Nephron progenitor cell (in vitro differentiated cells): ENCODE measurements at regions not wholly inside any gene's neighbourhood (a gene's known extent, or its start where the extent isn't known, plus 50 kb on each side); places are given as distances from the start of the nearest gene placed in this dataset.

Experiments
- DNase-seq: peaks from one replicate; pipeline ENCODE4 v3.0.0; 2021
- H3K27ac Mint-ChIP-seq: 2 replicates; pipeline ENCODE4 v1.8.0; 2021; ENCODE audit warnings: mild to moderate bottlenecking, moderate library complexity, mixed read lengths
- H3K27me3 Mint-ChIP-seq: 2 replicates; pipeline ENCODE4 v1.8.0; 2021; ENCODE audit warnings: mild to moderate bottlenecking, low read depth, mixed read lengths; ENCODE audit not compliant: poor library complexity
- H3K36me3 Mint-ChIP-seq: 2 replicates; pipeline ENCODE4 v1.8.0; 2021; ENCODE audit warnings: low read depth, mixed read lengths
- H3K4me1 Mint-ChIP-seq: 2 replicates; pipeline ENCODE4 v1.8.0; 2021; ENCODE audit warnings: mixed read lengths
- H3K4me3 Mint-ChIP-seq: 2 replicates; pipeline ENCODE4 v1.8.0; 2021; ENCODE audit warnings: mild to moderate bottlenecking, moderate library complexity, mixed read lengths
- H3K9me3 Mint-ChIP-seq: 2 replicates; pipeline ENCODE4 v1.8.0; 2021; ENCODE audit warnings: mild to moderate bottlenecking, moderate library complexity, mixed read lengths
- TF ChIP-seq, protein P1 (sequence below): fragments of 200-600 bp; sonication (generic); IDR thresholded peaks from 2 replicates; pipeline ENCODE4 v1.5.0; 2021; ENCODE audit warnings: antibody characterized with exemption

DNA sequence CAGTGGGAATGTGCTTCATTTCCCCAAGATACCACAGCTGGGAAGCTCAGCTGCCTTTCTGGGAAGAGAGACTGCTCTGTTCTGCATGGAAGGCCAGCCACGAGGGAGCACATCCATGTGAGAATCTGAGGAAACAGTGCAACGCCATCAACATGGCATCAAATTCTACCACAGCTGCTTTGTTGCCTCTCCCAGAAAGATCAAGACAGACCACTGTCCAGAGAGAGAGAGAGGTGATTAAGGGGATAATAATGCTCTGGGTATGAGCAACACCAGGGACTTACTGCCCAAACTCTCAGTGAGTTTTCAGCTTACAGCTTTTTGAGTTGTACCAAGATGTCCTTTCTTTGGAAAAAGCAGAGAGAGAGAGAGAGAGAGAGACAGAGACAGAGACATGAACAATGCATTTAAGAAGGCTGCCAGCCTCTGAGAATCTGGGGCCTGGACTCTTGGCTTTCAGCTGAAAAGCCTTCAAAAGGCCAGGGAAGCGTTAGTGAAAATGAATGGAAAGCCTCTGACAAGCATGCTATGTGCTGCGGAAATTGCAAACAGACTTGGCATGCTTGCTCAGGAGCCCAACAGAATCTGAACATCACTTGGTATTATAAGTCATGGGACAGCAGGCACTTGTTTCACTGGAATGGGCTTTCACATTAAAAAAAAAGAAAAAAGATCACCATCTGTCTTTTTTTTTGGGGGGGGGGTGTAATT, 223.1 kb downstream of the MAP2K6 start:
- no peak for DNase-seq
- peaks cover 5% of the 10 kb centered on the region for H3K27me3 Mint-ChIP-seq
- TF ChIP-seq, protein P1, sequence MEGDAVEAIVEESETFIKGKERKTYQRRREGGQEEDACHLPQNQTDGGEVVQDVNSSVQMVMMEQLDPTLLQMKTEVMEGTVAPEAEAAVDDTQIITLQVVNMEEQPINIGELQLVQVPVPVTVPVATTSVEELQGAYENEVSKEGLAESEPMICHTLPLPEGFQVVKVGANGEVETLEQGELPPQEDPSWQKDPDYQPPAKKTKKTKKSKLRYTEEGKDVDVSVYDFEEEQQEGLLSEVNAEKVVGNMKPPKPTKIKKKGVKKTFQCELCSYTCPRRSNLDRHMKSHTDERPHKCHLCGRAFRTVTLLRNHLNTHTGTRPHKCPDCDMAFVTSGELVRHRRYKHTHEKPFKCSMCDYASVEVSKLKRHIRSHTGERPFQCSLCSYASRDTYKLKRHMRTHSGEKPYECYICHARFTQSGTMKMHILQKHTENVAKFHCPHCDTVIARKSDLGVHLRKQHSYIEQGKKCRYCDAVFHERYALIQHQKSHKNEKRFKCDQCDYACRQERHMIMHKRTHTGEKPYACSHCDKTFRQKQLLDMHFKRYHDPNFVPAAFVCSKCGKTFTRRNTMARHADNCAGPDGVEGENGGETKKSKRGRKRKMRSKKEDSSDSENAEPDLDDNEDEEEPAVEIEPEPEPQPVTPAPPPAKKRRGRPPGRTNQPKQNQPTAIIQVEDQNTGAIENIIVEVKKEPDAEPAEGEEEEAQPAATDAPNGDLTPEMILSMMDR = no peak
- H3K36me3 Mint-ChIP-seq = no peaks in the 10 kb centered on the region
- no peaks in the 10 kb centered on the region for H3K4me1 Mint-ChIP-seq
- H3K4me3 Mint-ChIP-seq = no peak overlapping the region
- H3K27ac Mint-ChIP-seq = no peak overlapping the region
- H3K9me3 Mint-ChIP-seq = no peaks in the 10 kb centered on the region

DNA sequence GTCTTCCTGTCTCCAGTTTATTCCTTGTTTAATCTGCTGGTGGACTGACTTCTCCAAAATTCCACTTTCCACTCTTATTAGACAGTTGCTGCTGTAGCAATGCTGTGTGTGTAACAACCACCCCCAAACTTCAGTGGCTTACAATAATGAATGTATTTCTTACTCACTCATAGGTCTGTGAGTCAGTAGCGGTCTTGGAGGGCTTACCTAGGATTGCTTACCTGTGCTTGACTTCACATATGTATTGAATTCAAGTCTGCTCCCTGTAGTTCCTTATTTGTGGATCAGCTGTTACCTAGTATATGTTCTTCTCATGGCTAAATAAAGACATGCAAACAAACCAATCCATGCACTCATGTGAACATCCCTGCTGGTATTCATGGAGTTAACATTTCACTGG, 224.6 kb downstream of the MAP2K6 start:
- peaks cover 5% of the 10 kb centered on the region for H3K27me3 Mint-ChIP-seq
- no peak for DNase-seq
- no peaks in the 10 kb centered on the region for H3K36me3 Mint-ChIP-seq
- H3K4me3 Mint-ChIP-seq = no peak overlapping the region
- no peaks in the 10 kb centered on the region for H3K4me1 Mint-ChIP-seq
- no peak overlapping the region for H3K27ac Mint-ChIP-seq
- TF ChIP-seq, protein P1 = no peak
- no peaks in the 10 kb centered on the region for H3K9me3 Mint-ChIP-seq

DNA sequence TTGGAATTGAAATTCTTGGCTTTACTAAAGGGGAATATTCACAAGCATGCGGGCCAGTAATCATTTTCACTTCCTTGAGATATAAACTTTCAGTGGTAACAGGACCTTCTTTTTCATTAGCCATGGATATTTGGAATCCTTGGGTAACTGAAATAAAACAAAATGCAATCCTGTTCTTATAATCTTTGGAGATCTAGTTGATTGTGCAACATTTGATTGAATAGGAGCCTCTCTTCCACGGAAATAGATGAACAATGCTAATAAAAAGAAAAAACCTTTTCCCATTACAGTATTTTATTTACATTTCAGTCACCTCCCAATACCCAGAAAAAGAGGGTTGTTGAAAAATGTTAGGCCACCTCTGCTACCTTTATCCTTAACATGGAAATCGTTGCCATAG, 225.6 kb downstream of the MAP2K6 start:
- H3K27me3 Mint-ChIP-seq = peaks cover 5% of the 10 kb centered on the region
- no peaks in the 10 kb centered on the region for H3K4me1 Mint-ChIP-seq
- no peaks in the 10 kb centered on the region for H3K9me3 Mint-ChIP-seq
- no peak overlapping the region for H3K27ac Mint-ChIP-seq
- no peak for DNase-seq
- TF ChIP-seq, protein P1 = no peak
- no peaks in the 10 kb centered on the region for H3K36me3 Mint-ChIP-seq
- no peak overlapping the region for H3K4me3 Mint-ChIP-seq

DNA sequence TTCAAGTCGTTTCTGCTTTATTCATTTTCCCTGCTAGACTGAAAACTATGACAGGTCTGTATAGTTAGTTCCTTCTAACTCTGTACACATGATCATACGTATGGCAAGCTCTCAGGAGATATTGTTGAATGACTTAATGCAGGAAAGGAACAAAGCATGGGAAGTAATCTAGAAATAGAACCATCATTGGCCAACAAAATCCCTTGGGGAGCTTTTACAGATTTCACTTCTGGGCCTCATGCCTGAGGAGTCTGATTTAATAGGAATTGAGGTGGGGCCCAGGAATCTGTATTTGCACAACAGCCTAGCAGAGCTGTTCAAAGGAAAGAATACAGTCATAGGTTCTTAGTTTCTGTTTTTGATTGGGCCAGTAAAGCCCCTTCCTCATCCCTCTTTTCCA, 229.2 kb downstream of the MAP2K6 start:
- DNase-seq = no peak
- Mint-ChIP-seq H3K36me3 (no peaks in the 10 kb centered on the region), H3K27ac (no peak overlapping the region), H3K9me3 (no peaks in the 10 kb centered on the region), H3K4me1 (no peaks in the 10 kb centered on the region), H3K27me3 (no peaks in the 10 kb centered on the region), H3K4me3 (no peak overlapping the region)
- TF ChIP-seq, protein P1 = no peak

DNA sequence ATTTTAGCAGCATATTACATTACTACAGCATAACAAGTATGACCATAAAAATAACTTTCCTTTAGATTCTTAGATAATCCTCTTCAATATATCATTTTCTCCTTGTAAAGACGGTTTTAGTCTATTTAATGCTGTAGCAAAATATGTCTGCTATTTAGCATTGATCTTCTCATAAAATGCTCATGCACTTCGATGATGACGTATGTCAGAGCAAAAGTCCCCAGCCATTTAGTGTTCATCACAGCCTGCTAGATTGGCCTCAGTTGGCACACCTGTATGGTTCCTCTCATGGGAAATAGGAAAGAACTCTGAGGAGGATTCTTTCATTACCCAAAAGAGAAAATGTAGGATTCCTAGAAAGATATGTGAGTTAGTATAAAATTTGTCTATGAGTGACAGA, 232.2 kb downstream of the MAP2K6 start:
- H3K36me3 Mint-ChIP-seq = no peaks in the 10 kb centered on the region
- no peak overlapping the region for H3K4me3 Mint-ChIP-seq
- no peaks in the 10 kb centered on the region for H3K4me1 Mint-ChIP-seq
- TF ChIP-seq, protein P1 = no peak
- no peak overlapping the region for H3K27ac Mint-ChIP-seq
- H3K27me3 Mint-ChIP-seq = no peaks in the 10 kb centered on the region
- no peak for DNase-seq
- no peaks in the 10 kb centered on the region for H3K9me3 Mint-ChIP-seq

DNA sequence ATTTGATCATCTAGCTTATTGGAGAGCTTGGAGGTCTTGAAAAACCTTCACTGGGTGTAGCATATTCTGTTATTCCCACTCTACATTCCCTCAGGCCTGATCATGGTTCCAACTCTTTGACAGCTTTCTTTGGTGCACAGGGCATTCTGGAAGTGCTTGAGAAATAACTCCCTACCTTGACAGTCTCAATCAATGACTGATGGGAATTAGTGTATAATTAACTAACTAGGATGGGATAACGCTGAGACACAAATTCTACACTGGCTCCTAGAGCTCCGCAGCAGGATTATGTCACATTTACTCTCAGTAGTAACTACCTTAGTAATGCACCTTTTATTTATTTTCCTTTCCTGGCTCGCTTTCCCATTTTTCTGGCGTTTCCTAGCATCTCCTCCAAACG, 236.4 kb downstream of the MAP2K6 start:
- no peaks in the 10 kb centered on the region for H3K36me3 Mint-ChIP-seq
- no peak for DNase-seq
- no peaks in the 10 kb centered on the region for H3K27me3 Mint-ChIP-seq
- peaks cover 15% of the 10 kb centered on the region for H3K9me3 Mint-ChIP-seq
- TF ChIP-seq, protein P1 = no peak
- no peak overlapping the region for H3K4me3 Mint-ChIP-seq
- H3K27ac Mint-ChIP-seq = no peak overlapping the region
- peaks cover 5% of the 10 kb centered on the region for H3K4me1 Mint-ChIP-seq
